ENCODE measurements at regions not wholly inside any gene's neighbourhood (a gene's known extent, or its start where the extent isn't known, plus 50 kb on each side); places are given as distances from the start of the nearest gene placed in this dataset.
"Not testable (repeated sequence)": the region's sequence is repeated elsewhere in the genome, so short reads cannot be mapped to it uniquely, and the experiment has no call there.

- no peaks in the 10 kb centered on the region for H3K36me3 ChIP-seq (ENCODE audit: low read depth)
- ATAC-seq = no peak
- intact Hi-C loops (cut with DNase I, micrococcal nuclease) = no loop called here
- no peak for DNase-seq
- no peak for TF ChIP-seq CTCF (IDR thresholded peaks at IDR 0.05)
- no peaks in the 10 kb centered on the region for H3K4me1 ChIP-seq (ENCODE audit: low read depth)
- no peak overlapping the region for H3K4me3 ChIP-seq
- H3K9me3 ChIP-seq = peaks cover 39% of the 10 kb centered on the region
These were observed 920.9 kb upstream of the LRFN5 start for GRCh38 chr14:40685764-40686163.

- H3K4me1 ChIP-seq (ENCODE audit: low read depth) = no peaks in the 10 kb centered on the region
- no peak for ATAC-seq
- intact Hi-C loops (cut with DNase I, micrococcal nuclease) = no loop called here
- no peaks in the 10 kb centered on the region for H3K36me3 ChIP-seq (ENCODE audit: low read depth)
- no peak overlapping the region for H3K4me3 ChIP-seq
- TF ChIP-seq CTCF (IDR thresholded peaks at IDR 0.05) = no peak
- DNase-seq = no peak
- H3K9me3 ChIP-seq = peaks cover 48% of the 10 kb centered on the region
These were observed 922.3 kb upstream of the LRFN5 start for GRCh38 chr14:40684328-40684727.

GRCh38 chr14:40682131-40682913, 924.4 kb upstream of the LRFN5 start:
- no peaks in the 10 kb centered on the region for H3K36me3 ChIP-seq (ENCODE audit: low read depth)
- no peak overlapping the region for H3K4me3 ChIP-seq
- H3K9me3 ChIP-seq = peaks cover 56% of the 10 kb centered on the region
- DNase-seq (no peak), ATAC-seq (no peak)
- no peak for TF ChIP-seq CTCF (IDR thresholded peaks at IDR 0.05)
- intact Hi-C loops (cut with DNase I, micrococcal nuclease) = no loop called here
- H3K4me1 ChIP-seq (ENCODE audit: low read depth) = no peaks in the 10 kb centered on the region

- Histone ChIP-seq H3K36me3 (ENCODE audit: low read depth) (no peaks in the 10 kb centered on the region), H3K9me3 (peaks cover 52% of the 10 kb centered on the region), H3K4me1 (ENCODE audit: low read depth) (no peaks in the 10 kb centered on the region), H3K4me3 (no peak overlapping the region)
- intact Hi-C loops (cut with DNase I, micrococcal nuclease) = no loop called here
- ATAC-seq = no peak
- no peak for DNase-seq
- TF ChIP-seq CTCF (IDR thresholded peaks at IDR 0.05) = no peak
These were observed 927.4 kb upstream of the LRFN5 start for GRCh38 chr14:40679256-40679655.

- H3K4me1 ChIP-seq (ENCODE audit: low read depth); H3K4me3 ChIP-seq; ATAC-seq; H3K36me3 ChIP-seq (ENCODE audit: low read depth); intact Hi-C loops (cut with DNase I, micrococcal nuclease); DNase-seq: not testable (repeated sequence)
- peaks cover 47% of the 10 kb centered on the region for H3K9me3 ChIP-seq
These were observed 929.5 kb upstream of the LRFN5 start for GRCh38 chr14:40677206-40677605.

- DNase-seq = no peak
- intact Hi-C loops (cut with DNase I, micrococcal nuclease) = no loop called here
- Histone ChIP-seq H3K9me3 (peaks cover 25% of the 10 kb centered on the region), H3K36me3 (ENCODE audit: low read depth) (no peaks in the 10 kb centered on the region), H3K4me3 (no peak overlapping the region), H3K4me1 (ENCODE audit: low read depth) (no peaks in the 10 kb centered on the region)
- no peak for ATAC-seq
- no peak for TF ChIP-seq CTCF (IDR thresholded peaks at IDR 0.05)
These were observed 932.2 kb upstream of the LRFN5 start for GRCh38 chr14:40674502-40674901.
